Suppressor macrophage treated with lipopolysaccharide for 1 hour (primary cell): ENCODE measurements at regions not wholly inside any gene's neighbourhood (a gene's known extent, or its start where the extent isn't known, plus 50 kb on each side); places are given as distances from the start of the nearest gene placed in this dataset.

Experiments used
- DNase-seq, 3 donors: peaks; one replicate each; pipeline ENCODE4 v3.0.0-alpha.2; 2020 to 2022

- DNase-seq = peak; percentile 5 to 73 (median 62)
Measured at GRCh38 chr3:151935446-151935845, 62.0 kb downstream of the SUCNR1 start.

DNA sequence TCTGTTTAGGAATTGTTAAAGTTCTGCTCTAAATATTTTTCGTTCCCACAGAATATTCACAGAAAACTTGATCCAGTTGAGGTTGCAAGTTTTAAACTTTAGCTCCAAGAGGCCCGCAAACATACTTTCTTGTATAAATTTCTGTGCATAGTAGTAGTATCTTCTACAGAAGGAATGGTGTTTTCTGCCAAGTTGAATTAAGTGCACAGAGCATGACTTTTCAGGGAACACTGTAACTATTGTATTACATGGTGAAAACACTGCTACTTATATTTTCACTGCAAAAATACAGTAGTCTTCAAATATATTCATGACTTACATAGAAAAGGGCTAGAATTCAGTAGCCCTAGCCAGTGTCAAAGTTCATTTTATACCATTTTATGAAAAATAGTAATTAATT lies 67.0 kb downstream of the SUCNR1 start:
- DNase-seq = no peak

GRCh38 chr3:151943539-151943938 lies 70.1 kb downstream of the SUCNR1 start:
- no peak for DNase-seq

- no peak for DNase-seq
Measured at GRCh38 chr3:151944356-151944755, 70.9 kb downstream of the SUCNR1 start.

DNA sequence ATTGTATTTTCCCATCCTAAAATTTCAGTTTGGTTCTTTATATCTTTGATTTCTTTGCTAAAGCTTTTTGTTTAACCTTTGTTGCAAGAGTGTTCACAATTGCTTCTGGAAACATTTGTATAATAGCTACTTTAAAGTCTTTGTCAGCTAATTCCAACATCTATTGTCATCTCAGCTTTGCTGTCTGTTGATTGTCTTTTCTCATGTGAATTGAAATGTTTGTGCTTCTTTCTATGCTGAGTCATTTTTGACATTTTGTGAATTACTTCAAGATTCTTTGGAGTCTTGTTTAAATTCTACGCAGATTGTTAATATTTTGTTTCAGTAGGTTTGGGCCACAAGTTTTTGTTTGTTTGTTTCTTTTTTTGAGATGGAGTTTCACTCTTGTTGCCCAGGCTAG lies 73.2 kb downstream of the SUCNR1 start:
- DNase-seq = no peak

GRCh38 chr3:151949706-151950105 lies 76.3 kb downstream of the SUCNR1 start:
- no peak for DNase-seq

DNA sequence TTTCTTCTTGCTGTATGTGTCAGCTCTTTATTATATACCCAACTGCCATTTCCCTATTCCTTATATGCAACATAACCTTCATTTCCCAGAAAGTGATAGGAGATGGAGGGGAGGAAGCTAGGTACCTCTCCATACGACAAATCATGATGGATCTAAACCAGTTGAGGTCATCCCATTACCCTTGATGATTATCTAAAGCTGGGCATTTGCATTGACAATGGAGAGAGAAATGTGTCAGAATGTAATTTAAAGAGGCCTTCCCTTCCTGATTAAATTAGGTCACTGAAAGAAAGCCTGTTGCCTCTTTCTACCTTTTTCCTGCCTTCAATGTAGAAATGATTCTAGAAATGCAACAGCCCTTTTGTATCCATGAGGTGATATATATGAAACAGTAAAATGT lies 81.9 kb downstream of the SUCNR1 start:
- no peak for DNase-seq

- DNase-seq = no peak
Measured at GRCh38 chr3:151960961-151961580, 87.6 kb downstream of the SUCNR1 start.

DNA sequence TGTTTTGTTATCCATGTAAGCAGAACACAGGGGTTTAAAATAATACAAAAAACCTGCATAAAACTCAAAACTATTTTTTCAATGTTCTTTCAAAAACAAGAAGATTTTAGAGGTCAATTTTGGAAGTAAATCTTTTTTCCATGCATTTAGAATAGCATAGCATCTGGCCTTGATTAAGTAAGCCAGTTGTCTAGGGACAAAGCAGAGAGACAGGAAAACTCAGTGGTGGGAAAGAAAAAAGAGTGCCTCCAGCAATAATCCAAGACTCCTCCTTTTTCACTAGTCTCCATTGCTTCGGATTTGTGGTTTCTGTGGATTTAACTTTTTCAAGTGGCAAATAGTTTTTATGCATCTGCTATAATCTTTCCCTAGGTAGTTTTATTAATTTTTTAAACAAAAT lies 88.9 kb downstream of the SUCNR1 start:
- DNase-seq = no peak

- no peak for DNase-seq
Measured at GRCh38 chr3:151962912-151963311, 89.5 kb downstream of the SUCNR1 start.

DNA sequence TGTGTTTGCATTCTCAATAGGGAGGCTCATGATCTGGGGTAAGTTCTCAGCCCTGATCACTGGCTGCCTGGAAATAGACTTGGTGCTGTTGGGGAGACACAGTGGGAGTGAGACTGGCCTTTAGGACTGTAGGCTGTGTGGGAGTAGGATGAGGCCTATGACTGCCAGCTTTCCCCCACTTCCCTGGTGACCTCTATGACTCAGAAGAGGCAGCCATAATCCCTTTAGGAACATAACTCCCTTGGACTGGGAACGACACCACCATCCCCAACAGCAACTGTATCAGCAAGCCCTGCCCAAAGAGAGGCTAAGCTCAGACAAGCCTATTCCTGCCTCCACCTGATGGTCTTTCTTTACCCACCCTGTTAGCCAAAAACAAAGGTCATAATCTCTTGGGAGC lies 91.3 kb downstream of the SUCNR1 start:
- peak; percentile 42 to 45 (median 43) for DNase-seq

DNA sequence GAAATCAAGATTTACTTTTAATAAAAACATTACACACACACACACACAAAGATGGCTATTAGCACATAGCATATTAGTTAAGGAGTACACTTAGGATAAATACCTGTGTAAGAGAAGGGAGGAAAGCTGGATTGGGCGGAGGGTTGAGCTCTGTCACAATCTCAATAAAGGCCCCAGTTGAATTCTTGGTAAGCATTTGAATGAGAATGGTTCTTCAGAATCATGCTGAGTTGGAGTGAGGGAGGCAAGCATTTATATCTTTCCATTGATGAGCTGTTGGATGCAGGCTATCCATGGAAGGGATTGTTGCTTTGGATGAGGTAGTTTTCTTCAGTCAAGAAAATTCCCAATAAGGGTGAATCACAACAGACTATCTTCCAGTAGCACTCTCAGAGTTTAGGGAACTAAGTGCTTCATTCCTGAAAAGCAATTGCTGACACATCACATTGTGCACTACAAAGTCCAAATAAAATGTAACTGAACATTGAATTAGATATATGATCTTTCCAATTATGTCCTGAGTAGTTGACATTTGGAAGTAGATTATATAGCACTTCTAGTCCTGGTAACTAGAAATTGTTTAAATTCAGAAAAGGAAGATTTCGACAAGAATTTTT lies 95.7 kb downstream of the SUCNR1 start:
- DNase-seq = peak; percentile 20 to 57 (median 56)

GRCh38 chr3:151971814-151972579 lies 98.6 kb downstream of the SUCNR1 start:
- no peak for DNase-seq

DNA sequence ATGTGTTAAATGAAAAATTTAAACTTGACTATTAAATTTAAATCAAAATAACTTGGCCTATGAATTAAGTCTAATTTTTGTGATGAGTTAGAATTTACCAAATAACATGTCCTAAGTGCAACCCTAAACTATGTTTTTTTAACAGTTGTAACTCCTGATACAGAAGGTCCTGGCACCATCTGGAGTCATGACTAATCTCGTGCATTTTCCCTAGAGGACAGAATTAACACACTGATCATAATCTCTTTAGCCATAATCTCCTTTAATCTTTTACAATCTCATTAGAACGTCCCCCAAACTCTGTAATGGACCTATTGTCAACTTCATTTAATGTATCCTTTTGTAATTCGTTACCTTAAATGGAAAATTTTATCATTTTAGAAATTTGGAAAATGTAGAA lies 100.6 kb downstream of the SUCNR1 start:
- DNase-seq = no peak

DNA sequence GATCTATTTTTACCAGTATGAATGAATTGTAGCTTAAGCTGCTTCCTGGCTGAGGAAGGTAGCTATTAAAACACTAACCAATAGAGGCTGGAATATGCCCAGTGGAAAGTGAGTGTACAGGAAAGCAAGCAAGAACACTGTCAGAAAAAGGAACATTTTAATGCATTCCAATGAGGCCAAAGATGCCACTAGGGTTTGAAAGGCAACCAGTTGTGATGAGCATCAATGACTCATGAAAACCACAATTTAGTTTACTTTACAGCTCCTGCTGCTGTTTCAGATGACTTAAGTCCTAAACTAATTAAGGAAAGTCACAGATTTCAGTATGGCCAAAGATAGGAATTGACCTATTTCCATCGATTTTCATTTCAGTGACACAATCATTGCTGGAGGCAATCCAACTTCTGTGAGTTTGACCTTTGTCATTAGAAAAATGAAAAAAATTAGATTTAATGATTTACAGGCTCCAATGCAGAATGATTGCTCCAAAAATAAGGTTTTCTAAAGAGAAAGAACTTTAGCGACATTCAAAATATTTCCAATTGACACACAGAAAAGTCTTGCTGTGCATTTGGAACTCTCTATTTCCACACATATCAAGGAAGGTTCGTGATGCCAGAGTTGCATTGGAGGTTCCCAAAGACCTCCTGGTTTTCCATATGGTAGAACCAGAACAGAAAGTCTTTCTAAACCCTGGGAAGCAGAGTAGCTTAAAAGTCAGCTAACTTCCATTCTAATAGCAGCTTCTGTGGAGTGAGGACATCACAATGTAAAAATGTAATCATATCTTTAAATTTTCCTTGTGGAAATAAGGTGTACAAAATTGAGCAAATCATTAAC lies 103.0 kb downstream of the SUCNR1 start:
- peak; percentile 12 to 66 (median 47) for DNase-seq

GRCh38 chr3:151979906-151980305 lies 106.5 kb downstream of the SUCNR1 start:
- DNase-seq = peak in 1 of 3 donors; percentile 4

DNA sequence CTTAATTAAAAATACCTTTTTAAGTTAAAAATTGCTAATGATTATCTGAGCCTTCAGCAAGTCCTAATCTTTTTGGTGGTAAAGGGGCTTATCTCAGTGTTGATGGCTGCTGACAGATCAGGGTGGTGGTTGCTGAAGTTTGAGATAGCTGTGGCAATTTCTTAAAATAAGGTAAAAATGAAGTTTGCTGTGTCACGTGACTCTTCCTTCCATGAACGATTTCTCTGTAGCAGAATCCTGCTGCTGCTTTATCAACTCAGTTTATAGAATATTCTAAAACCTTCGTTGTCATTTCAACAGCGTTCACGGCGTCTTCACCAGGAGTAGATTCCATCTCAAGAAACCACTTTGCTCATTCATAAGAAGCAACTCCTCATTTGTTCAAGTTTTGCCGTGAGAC lies 110.1 kb downstream of the SUCNR1 start:
- DNase-seq = no peak

DNA sequence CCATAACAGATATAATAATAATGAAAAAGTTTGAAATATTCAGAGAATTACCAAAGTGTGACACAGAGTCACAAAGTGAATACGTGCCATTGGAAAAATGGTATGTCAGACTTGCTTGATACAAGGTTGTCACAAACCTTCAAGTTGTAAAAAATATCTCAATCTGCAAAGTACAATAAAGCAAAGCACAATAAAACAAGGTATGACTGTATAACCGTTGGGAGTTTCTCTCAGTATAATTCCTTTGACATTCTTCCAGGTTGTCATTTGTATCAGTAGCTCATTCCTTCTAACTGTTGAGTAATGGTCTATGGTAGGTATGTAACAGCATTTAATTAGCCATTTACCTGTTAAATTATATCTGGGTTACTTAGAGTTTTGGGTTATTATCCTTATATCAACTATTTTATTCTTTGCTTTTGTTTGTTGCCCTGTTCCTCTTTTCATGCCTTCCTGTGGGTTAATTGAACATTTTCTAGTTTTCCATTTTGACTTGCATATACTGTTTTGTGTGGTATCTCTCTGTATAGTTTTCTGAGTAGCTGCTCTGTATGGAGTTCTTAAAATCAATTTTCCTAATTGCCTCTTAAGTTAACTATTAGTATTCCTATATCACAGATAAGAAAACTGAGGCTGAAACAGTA lies 112.5 kb downstream of the SUCNR1 start:
- no peak for DNase-seq

- no peak for DNase-seq
Measured at GRCh38 chr3:151987893-151988292, 114.5 kb downstream of the SUCNR1 start.

- no peak for DNase-seq
Measured at GRCh38 chr3:151989621-151990020, 116.2 kb downstream of the SUCNR1 start.

GRCh38 chr3:151990696-151991376 lies 117.4 kb downstream of the SUCNR1 start:
- DNase-seq = no peak
